ENCODE measurements at regions not wholly inside any gene's neighbourhood (a gene's known extent, or its start where the extent isn't known, plus 50 kb on each side); places are given as distances from the start of the nearest gene placed in this dataset.
"Not testable (repeated sequence)": the region's sequence is repeated elsewhere in the genome, so short reads cannot be mapped to it uniquely, and the experiment has no call there.

DNA sequence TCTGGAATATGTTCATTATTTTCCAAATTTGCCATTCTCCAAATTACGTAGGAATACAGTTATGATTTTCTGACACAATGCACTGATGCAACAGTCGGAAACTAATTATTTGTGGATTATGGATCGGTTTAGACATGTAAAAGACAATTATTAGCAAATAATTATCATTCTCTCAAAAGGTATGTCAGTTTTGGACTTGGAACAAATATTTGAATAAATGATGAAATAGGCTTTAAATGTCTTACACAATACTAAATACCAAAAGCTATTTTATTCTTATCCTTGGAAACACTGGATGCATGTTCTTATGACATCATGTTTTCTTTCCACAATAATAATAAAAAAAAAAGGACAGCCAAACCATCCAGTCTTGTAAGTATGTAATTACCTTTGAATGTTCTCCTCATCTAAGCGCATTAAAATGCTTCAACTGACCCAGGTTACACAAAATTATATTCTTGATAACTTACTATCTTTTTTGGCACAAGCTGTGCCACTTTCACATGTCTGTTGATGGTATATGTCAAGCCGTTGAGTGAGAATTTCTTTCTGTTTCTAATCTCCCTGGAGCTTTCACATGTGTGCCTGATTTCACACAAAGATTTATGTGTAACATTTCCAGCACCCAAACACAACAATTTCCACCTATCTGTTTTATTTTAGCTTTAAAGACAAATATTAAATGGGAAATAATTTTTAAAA, 238.5 kb upstream of the ZNF385D start:
- DNase-seq (ENCODE audit: low read depth) = no peak

DNA sequence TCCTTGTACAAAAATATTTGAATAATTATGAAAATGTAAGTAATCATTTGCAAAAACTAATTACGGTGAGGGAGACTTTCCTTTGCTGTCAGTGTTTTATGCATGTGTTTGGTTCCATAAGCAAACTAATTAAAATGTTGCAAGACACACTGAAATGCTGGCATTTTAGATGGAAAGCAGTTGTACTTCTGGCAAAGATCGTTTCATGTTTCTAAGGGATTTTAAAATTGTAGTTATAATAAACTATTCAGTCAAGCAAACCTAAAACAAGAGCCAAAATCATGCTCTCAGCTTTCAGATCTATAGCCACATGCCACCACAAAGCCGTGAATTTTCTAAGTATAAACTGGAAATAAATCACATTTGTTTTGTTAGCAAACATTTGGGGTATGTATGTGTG, 240.1 kb upstream of the ZNF385D start:
- DNase-seq (ENCODE audit: low read depth) = no peak

GRCh38 chr3:21995079-21995607, 244.1 kb upstream of the ZNF385D start:
- no peak for DNase-seq (ENCODE audit: low read depth)

DNA sequence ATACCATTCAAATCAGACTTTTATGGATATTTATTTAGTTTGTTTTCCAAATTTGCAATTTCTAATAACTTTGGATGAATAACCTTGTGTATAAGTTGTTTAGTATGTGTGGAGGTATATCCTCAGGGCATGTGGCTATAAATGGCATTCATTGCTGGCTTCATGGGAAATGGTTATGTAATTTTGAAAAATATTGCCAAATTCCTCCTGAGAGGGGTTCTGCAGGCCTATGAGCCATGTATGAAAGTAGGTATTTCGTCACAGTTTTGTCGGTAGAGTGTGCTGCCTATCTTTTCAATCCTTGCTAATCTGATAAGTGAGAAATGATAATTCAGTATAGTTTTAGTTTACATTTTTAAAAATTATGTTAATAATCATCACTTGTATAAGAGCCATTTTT, 256.4 kb upstream of the ZNF385D start:
- DNase-seq (ENCODE audit: low read depth) = no peak

DNA sequence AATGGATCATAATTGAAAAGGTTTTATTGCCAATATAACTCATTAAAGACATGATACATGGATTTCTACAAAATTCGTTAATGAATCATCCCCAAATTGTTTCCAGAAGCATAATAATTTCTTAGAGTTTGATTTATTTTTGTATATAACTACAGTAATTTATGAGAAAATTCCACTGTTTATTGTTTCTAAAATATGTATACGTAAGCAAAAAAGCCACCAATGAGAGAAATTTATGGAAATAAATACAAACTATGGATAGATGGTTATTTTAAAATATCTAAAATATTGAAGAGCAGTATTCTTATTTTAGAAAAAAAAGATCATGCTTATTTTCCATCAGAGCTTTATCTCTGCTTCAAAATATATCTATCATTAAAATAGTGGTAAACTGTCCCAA, 260.0 kb upstream of the ZNF385D start:
- no peak for DNase-seq (ENCODE audit: low read depth)

DNA sequence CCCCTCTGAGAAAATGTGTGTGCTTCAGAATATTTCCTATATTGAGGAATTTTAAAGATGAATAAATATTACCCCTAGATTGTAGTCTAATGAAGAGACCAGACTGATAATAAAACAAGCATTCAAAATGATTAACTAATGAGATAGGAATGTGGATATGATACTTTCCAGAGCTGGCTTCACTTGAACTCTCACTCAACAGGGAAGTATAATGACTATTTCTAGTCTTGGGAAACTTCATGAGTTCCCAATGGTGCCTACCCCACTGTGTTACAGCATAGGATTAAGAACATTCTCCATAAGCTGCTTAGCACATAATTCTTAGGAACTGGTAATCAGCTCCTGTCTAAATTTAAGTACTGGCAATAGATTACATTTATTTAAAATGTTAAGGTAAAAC, 261.5 kb upstream of the ZNF385D start:
- DNase-seq (ENCODE audit: low read depth) = no peak

GRCh38 chr3:22013641-22014040, 262.6 kb upstream of the ZNF385D start:
- DNase-seq (ENCODE audit: low read depth) = no peak

DNA sequence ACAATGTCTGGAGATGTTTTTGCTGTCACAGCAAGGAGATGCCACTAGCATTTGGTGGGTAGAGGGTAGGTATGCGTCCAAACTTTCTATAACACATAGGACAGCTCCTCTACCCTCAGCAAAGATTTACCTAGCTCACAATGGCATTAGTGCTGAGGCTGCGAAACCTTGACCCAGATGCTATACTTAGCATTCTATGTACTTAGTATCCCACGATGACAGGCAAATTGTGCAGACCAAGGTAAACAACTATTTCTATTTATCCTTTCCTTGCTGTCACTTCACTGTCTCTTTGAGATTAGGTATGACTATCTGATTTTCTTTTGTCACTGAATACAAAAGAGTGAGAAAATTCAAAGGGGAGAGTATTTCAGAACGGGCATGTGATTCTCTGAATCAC, 265.2 kb upstream of the ZNF385D start:
- DNase-seq (ENCODE audit: low read depth) = no peak

- not testable (repeated sequence) for DNase-seq (ENCODE audit: low read depth)
Measured at GRCh38 chr3:22024638-22025037, 273.6 kb upstream of the ZNF385D start.

GRCh38 chr3:22029480-22029879, 278.5 kb upstream of the ZNF385D start:
- DNase-seq (ENCODE audit: low read depth) = no peak

DNA sequence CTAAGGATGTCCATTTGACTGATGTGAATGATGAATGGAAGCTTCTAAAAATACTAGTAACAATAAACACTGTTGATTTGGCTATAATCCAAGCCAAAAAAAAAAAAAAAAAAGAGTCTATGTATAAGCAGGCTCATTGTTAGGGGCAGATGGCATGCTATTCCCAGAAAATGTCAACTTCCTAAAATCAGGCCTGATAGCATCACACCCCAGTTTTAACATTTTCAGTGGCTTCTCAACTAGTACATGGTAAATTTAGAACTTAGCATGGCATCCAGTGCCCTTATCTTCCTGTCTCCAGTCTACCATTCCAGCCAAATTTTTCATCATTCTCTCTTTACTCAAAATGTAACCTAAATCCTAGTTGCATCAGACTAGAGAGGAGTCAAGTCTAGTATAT, 288.2 kb upstream of the ZNF385D start:
- DNase-seq (ENCODE audit: low read depth) = no peak

- no peak for DNase-seq (ENCODE audit: low read depth)
Measured at GRCh38 chr3:22040150-22040549, 289.1 kb upstream of the ZNF385D start.

DNA sequence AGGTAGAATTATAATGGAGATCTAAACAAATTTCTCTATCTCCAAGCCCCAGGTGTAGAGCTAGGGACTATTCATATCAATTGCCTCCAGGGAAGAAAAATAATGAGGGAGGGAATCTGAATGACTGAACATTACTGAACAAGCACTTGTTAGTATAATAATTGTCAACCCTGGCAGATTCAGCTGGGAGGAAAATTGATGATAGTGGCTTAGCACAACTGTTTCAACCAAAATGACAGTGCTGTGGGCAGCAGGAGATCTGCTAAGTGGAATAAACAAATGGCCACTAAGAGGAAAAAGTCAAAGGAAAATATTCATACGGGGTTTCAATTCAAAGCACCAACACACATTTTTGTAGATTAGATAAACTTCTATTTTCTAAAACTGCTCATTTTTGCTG, 294.9 kb upstream of the ZNF385D start:
- no peak for DNase-seq (ENCODE audit: low read depth)

DNA sequence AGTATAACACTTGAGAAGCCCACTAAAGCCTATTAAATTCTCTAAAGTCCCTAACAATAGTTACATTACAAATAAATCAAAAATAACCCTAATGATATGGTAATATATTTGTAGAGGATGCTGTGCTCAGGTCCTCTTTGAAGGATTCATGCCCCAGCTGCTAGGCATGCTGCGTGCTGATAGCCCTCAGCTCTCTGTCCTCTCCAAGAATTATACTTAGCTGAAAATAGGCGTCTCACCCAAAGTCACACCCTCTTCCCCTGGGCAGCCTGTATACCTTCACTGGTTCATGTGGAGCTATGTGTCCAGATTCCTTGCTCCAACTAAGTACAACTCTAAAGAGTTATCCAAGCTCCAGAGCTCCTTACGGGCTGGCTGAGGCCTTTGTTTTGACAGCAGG, 312.5 kb upstream of the ZNF385D start:
- DNase-seq (ENCODE audit: low read depth) = no peak

GRCh38 chr3:22068619-22069018, 317.6 kb upstream of the ZNF385D start:
- no peak for DNase-seq (ENCODE audit: low read depth)

- no peak for DNase-seq (ENCODE audit: low read depth)
Measured at GRCh38 chr3:22088204-22088603, 337.2 kb upstream of the ZNF385D start.

GRCh38 chr3:22089284-22089683, 338.3 kb upstream of the ZNF385D start:
- DNase-seq (ENCODE audit: low read depth) = no peak

- no peak for DNase-seq (ENCODE audit: low read depth)
Measured at GRCh38 chr3:22091329-22091728, 340.3 kb upstream of the ZNF385D start.

DNA sequence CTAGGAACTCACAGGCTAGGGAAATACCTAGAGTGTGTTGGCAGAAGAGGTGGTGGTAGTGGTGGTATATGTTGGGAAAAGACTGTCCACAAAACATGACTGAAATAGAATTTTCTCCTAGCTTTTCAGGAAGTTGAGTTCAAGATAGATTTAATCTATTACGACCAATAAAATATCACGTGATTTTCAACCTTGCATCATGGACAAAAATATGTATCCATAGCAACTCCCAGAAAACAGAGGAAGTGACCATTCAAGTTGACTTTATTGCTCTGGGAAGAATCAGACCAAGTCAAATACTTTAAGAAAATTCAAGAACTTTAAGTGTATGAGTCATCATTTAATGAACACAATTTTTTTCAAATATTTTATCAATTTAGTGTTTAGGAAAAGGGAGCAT, 347.0 kb upstream of the ZNF385D start:
- DNase-seq (ENCODE audit: low read depth) = no peak

- DNase-seq (ENCODE audit: low read depth) = no peak
Measured at GRCh38 chr3:22101351-22101750, 350.3 kb upstream of the ZNF385D start.

- DNase-seq (ENCODE audit: low read depth) = no peak
Measured at GRCh38 chr3:22101811-22102210, 350.8 kb upstream of the ZNF385D start.

DNA sequence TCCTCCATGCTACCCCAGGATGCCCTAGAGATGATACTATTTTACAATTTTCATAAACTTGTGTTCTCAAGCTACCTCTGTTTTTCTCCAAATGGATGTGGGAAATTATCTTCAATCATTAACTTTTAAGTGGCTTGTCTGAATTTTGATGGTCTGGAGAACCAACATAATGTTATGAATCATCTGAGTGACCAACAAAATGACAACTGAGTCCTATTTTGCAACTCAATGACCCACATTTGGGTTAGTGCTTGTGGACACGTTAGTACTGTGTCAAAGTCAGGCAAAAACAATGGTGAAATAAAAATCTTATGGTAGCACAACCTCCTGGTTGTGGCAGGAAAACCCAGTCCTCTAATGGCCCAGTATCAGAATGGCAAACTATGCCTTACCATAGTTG, 352.4 kb upstream of the ZNF385D start:
- no peak for DNase-seq (ENCODE audit: low read depth)

DNA sequence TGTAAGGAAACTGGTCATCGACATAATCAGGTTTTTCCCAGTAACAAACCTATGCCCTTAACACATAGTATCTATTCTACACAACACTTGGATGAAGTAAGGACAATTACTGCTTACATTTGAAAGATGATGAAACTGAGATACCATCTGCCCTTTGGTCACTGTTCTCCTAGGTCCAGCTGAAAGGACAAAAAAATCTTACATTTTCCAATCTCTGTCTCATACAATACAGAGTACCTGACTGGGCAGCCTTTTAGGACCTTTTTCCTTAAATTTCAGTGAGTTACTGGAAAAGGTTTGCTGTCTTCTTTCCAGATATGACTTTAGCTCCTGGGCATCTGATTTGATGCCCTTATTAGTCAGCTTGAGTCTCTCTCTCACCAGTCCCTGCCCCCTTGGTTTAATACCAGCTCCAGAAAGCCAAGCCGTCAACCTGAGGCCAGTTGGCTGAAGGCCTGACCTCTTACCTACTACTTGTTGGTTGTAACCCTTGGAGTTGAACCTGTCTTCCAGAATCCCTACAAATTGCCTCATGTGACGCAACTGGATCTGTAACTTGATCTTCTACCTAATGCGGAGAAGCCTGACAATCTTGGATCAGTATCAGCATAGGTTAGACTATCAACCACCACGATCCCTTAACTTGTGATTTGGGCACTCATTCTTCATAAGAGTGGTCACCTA, 355.3 kb upstream of the ZNF385D start:
- DNase-seq (ENCODE audit: low read depth) = no peak

GRCh38 chr3:22111226-22111625, 360.2 kb upstream of the ZNF385D start:
- no peak for DNase-seq (ENCODE audit: low read depth)
